HG02870 (cell line): ENCODE measurements at regions not wholly inside any gene's neighbourhood (a gene's known extent, or its start where the extent isn't known, plus 50 kb on each side); places are given as distances from the start of the nearest gene placed in this dataset.

Experiments used
- ATAC-seq: cut with Tn5 transposase; IDR thresholded peaks from one replicate; pipeline ENCODE4 v1.9.1; 2021; ENCODE audit warnings: mild to moderate bottlenecking, moderate library complexity; ENCODE audit not compliant: unreplicated experiment

DNA sequence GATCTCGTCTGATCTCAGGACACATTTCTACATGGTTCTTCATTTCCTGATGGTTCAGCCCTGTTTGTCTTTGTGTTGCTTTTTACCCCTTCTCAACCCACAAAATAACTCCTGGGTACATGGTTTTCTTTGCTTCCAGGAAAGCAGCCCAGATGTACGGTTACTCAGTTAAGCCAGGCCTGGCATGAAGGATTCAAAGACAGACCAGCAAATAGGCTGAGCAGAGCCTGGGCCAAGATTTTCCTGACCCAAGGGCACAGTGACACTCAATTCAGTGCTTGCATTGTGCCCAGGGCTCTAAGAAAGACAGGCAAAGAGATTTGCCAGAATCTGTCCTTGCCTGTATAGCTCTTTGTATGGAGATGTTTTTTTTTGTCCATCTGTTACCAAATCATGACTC, 340.8 kb upstream of the KIAA1217 start:
- no peak for ATAC-seq

DNA sequence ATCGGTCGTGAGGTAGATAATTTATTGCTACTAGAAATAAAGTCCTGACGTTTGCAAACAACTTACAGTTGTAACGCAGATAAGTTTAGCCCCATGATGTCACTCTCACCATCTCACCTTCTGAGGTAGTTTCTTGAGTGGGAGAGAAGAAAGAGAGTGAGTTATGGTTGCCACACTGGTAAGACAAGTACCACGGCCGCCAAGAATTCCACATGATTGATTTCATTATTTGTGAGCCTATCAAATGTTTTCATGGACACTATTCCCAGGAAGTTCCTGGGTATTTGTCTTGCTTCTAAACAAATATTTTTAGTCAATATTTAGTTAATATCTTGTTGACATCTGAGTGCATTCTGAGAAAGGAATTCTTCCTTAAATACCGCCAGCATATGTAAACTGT, 339.4 kb upstream of the KIAA1217 start:
- no peak for ATAC-seq

DNA sequence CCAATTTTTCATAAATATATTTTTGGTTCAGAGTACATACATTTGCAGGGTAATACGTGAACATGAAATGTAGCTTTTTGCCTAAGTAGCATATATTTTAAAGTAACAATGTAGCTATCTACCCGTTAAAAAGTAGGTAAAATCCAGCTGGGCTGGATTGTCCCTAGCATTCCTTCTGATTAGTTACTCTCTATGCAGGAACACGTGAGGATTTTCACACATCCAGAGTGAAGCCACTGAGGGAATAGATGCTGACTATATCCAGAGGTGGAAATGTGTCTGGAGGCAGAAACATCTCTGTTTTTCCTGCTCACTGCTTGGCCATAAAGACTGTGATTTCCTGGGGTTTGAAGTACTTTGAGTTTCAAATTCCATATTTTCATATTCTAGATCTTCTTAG, 338.9 kb upstream of the KIAA1217 start:
- ATAC-seq = no peak

DNA sequence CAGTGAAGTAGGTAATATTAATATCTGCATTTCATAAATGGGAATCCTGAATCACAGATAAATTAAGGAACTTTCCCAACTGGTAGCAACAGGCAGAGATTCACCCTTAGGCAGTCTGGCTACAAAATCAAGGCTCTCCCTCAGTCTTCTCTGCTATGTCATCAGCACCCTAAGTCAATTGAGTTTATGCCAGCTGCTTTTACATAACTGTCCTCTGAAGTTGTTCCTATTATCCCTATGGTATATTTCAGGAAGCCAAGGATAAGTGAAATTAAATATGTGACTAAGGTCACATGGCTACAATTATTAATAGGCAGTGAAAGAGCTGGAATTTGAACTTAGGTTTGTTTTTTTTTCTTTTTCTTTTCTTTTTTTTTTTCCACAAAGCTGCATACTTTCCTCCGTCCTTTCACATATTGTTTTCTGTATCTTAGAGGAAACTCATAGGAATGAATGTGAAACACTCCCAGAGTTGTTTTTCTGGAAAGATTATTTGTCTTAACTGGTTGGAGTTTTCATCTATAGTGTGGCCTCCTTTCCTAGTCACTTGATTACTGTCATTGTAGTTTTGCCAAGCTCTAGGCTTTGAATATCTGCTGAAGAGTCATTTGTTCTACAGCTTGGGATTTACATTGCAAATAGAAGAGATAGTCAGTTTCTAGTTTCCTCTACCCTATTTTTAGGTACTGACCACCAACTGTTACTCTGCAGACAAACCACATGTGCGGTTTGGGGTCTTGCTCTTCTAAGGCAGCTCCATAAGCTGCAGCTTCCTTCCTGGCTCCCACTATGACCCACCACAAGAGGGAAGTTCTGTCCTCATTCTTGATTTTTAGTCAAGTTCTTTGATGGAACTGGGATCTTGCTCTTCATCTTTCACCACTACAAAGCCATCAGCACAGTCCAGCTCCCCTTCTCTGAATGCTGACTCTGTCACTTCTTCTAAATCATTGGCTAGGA, 338.0 kb upstream of the KIAA1217 start:
- ATAC-seq = no peak

DNA sequence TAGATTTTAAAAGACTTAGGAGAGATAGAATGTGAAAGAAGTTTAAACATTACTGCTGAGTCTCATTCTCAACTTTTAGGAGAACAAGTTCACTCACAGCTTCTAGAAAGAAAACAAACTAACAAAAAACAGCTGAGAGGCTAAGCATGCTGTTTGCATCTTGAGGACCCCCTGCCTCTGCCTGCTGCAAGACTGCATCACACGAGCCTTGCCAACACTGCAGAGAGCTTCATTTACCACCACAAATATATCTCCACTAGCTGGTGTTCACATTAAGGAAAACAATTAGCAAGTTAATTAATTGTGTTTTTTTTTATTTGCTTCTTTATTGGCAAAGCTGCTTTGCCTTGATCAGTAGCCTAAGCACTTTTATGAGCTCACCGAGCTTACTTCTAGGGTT, 336.6 kb upstream of the KIAA1217 start:
- ATAC-seq = no peak

DNA sequence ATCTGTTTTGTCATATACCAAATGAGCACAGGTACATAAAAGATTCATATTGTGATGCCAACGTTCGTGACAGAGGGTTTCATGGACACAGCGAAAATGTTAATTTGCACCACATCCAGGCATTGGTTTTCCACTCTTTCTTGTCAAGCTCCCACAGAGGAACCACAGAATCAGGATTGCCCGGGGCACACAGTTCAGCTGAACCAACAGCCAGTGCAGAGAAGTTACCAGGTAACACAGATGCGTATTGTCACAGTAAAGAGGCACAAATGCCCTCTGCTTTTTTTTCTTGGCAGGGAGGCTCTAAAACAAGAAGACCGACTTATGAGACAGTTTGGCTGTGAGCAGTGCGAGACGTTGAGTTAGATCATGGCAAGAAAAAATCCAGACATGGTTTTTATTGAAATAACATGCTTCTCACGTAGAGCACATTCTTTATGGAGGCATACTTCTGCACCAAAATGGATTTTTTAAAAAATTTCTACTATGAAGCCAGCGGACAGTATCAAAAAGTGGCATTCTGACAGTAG, 331.1 kb upstream of the KIAA1217 start:
- no peak for ATAC-seq

DNA sequence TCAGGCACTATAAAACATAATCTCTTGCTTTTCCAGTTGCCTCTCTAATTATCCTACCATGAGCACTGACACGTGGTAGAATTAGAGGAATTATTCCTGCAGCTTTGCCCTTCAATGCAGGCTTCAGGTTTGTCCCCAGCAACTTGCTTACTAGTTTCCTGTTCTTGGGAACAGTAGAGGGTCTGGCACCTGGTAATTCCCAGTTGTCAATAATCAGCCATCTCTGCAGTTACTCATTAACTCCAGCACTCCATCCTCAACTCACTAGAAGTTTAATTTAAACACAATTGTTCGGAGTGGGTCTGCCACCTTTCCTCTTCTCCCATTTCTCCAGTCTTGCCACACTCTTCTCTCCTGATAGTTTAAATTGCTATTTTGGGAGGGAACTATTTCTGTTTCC, 324.3 kb upstream of the KIAA1217 start:
- ATAC-seq = no peak

DNA sequence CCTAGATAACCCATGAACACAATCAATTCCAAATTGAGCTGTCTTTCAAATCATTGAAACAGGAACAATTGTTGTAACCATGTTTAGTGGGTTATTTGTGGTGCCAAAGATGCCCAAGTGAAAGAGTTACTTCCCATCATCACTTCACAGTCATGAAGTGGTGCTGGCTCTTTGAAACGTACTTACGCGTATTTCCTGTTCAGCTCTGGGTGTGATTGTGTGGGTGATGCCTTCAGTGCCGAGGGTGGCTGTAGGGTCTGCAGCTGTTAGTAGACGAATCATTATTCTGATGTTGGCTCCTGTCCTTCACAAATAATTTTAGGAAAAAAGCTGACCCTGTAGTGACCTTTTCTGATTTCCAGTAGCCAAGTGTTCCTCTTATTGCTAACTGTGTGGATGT, 323.1 kb upstream of the KIAA1217 start:
- no peak for ATAC-seq

DNA sequence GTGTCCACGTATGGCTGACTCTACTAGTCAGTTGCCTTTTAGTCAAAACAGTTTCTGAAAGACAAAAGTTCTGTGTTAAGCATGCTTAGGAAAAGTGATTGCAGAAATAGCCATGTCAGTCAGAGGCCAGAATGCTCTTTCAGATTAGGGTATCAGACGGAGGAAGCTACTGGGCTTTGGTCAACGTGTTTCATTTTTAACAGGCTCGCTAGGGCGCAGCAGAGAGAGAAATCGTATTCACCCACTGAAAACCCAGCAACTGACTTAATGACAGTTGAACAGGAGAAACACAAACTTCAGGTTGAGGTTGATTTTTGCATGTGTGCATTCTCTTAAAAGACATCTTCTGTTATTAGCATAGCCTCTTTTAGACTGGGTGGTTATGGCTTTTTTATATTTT, 322.6 kb upstream of the KIAA1217 start:
- ATAC-seq = no peak

DNA sequence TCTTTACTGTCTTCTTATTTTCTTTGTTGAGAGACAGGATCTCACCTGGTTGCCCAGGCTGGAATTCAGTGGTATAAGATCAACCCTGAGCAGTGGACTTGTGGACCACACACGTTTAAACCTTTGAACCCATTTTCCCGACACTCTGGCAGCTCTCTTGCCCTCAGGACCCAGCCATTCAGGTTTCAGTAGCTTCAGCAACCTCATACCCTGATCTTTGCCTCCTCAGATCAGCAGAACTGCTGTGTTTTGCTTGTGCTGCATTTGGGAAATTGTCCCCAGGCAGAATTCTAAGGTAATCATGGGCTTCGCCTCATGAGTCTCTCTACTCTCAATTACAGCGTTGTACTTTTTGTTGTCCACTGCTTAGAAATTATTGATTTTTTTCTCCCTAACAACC, 317.6 kb upstream of the KIAA1217 start:
- ATAC-seq = no peak

DNA sequence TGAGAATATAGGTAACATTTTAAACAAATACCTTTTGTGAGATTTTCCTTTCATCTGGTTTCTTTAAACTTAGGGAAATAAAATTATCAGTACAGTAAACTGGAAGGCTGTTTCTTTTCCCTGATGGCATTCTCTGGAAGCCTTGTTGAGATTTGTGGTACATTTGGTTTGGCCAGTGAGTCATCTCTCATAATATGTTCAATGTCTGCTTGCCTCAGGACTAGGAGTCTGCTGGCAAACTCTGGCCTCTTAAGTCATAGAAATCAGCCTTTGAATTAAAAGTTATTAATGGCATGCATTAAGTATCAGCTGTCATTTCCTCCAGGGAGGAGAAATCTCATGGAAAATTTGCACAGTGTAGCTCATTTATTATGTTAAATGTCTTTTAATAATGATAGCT, 316.6 kb upstream of the KIAA1217 start:
- ATAC-seq = no peak

DNA sequence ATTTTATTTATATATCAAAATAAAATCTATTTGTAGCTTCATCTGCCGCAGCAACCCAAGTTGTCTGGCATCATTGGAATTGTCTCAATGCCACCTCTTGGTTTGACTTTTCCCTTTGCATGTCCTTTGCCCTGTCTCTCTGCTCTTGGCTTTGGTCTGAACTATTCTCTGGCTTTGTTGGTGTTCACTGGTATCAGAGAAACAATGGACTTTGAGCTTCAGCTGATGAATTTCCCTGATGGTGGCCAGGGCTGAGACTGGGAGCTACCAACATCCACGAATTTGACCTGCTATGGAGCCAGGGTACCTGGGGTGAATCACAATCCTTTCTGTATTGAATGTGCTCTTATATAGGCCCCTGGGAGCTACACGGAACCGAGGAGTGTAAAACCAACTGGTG, 311.7 kb upstream of the KIAA1217 start:
- ATAC-seq = no peak

DNA sequence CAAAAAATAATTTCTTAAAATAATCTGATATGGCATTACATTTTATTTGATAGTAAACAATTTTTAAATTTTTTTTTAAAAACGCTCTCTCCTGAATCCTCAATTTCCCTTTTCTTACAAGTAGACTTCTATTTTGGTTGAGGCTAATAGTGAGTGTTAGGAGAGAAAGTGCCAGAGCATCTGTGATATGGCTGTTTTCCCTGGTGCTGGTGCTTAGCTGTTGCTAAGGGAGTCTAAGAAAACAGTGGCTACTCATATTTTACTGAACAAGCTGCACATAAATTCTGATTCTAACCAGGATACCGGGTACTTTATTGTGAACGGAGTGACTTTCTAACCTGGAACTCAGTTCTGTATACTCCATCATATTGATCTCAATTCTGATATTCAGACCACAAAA, 311.1 kb upstream of the KIAA1217 start:
- no peak for ATAC-seq

DNA sequence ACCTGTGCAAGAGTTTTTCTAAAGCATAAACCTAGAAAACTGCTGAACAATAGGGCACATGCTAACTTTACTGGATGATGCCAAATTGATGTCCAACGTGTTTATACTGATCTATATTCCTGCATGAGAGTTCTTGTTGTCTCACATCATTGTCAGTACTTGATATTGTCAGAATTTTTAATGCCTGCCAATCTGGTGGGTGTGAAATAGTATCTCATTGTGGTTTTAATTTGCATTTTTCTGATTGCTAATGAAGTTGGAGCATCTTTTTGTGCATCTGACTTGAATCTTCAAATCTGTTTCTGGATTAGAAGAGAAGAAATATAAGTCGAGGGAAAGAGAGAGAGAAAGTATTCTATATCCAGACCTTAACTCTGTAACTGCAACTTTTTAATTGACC, 309.8 kb upstream of the KIAA1217 start:
- ATAC-seq = no peak

DNA sequence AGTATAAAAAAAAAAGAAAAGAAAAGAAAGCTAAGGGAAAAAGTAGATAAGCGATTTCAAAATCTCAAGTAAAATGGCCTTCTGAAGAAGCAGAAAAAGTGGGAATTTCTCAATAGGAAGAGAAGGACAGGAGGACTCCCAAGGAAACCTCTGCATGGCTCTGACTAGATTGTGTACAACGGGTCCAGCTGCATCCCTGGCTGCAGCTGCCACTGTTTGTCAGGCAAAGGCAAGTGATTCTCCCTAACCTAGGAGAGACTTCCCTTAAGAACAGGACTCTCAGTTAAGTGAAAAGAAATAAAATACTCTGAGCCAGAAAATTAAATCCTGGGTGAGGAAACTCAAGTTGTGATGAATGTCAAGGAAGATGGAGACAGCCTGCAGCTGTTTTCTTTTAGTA, 298.6 kb upstream of the KIAA1217 start:
- ATAC-seq = no peak

DNA sequence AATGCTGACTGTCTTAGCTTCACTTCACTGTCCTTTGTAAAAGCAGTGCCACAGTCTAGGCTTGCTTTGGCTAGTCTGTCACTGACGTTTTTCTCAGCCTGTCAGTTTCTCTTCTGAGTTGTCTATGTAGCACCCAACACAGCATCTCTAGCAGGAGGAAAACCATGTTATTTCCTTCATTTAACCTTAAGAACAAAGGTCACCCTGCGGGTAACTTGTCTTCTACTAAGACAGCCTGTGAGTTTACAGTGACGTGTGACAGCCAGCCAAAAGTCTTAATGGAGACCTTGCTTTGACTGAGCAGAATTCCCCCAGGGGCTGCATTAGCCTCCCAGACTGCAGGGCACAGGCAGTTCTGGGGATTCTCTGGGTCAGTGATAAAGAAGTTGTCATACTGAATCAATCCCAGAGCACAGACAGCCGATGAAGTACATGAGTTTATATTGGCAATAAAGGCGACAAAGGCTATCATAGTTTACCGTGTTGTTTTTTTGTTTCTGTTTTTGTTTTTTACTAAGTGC, 296.0 kb upstream of the KIAA1217 start:
- no peak for ATAC-seq

DNA sequence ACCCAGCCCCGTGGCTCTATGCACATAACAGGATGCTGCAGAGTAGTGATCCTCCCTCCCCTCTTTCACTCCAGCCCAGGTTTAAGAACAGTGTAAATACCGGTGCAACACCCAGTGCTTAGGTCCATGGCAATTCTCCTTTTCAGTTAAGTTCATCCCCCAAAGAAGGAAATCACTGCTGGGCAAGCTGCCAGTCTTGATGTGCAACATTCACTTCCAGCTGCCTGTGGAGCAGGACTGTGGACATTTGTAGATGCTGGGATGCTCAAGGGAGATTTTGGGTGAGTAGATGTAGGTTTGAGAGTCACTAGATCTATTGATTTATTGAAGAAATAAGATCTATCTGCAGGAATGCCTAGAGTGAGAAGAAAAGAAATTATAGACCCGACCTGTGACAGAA, 294.3 kb upstream of the KIAA1217 start:
- no peak for ATAC-seq

DNA sequence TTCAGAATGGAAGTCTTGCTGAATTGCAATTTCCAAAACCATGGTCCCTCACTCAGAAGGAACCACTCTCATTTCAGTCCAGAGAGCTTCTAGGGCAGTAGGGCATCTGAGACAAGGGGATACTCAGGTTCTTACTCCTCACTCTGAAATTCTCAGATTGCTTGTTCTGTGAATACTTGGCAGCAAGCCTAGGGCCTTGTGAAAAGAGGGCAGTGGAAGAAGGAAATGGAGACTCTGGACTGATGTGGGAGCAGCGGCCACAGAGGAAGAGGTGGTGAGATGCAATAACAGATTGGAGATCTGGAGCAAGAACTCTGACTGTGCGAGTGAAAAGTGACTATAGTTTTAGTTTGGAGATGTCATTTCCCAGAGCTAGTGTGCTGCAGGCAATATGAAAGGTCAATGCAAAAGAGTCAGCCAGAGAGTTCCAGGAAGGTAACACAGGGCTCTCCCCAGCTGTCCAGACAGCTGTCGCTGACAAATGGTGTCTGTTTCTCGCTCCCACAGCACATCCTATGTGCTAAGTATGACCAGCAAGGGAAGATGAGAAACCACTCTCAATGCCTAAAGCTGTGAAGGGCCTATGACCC, 291.6 kb upstream of the KIAA1217 start:
- no peak for ATAC-seq

DNA sequence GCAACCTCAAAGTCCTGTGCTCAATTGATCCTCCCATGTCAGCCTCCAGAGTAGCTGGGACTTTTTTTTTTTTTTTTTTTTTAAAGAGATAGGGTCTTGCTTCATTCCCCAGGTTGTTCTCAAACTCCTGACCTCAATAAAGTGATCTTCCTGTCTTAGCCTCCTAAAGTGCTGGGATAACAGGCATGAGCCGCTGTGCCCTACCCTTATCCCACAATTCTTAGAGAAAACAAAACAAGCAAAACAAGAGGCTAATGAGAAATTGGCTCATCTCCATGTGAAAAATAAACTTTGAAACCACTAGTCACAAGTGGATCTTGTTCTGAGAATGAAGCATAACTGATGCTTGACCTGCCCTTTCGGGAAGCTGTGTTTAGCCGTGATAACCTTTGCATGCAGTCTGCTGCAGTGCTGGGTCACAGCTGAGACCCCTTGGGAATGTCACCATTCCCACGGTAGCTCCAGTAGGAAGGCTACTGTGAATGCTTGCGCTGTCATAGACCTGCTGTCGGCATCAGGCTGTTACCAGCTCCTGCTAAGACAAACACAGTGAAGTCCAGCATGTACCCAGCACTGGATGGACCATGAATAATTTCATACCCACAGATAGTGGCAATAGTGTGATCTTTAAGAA, 290.7 kb upstream of the KIAA1217 start:
- ATAC-seq = no peak

DNA sequence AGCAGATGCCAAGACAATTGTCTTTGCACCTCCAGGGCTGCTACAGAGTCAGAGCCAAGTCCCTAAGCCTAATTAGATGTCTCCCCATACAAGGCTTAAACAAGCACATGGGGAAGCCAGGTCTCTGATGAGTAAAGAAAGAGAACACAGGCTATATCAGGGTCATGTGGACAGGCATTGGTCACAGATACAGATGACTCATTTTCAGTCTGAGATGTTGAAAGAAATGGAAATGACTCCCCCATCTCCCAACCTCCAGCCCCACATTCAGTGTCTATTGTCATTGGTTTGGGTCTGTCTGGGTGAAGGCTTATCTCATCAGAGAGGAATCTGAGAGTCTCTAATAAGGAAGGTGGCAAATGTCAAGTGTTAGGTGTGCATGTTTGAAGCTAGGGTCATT, 290.1 kb upstream of the KIAA1217 start:
- no peak for ATAC-seq

DNA sequence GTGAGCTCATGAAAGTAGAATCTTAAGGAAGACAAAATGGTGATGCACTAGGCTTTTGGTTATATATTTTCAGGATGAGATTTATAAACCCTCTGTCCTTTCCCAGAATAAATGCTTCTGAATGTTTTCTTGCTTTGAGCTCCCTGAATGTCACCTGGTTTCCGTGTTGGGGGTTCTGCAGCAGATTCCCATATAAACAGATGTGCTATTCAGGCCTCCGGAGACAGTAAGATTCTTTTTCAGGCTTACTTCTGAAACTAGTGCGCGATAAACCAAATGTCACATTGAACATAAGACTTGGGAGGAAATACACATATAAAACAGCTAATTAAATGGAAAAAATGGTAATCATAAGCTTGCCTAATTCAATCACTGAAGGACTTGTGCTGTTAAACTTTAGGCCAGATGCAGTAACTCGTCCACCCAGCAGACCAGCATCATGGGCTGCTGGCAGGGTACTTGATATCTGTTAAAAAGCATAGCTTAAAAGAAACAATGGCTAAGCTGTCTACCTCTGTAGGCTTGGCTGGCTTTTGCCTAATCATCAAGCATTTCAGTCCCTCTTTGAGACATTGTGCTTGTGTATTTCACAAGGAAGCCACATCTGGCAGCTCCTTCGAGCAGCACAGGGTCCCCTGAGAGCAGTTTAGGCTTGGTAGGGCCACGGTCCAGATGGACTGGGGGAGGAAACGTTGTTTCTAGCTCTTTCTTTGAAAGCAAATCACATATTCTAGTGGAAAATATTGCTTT, 281.2 kb upstream of the KIAA1217 start:
- no peak for ATAC-seq
